Urothelium cell line (cell line): ENCODE measurements at regions not wholly inside any gene's neighbourhood (a gene's known extent, or its start where the extent isn't known, plus 50 kb on each side); places are given as distances from the start of the nearest gene placed in this dataset.
A peak's percentile ranks its signal among the peaks of the same experiment; 100 is the strongest.

ENCODE experiments used
- DNase-seq: peaks from one replicate; pipeline ENCODE4 v3.0.0; 2011; ENCODE audit warnings: low spot score, mixed read lengths
- FAIRE-seq: peaks from 2 replicates; lab custom pipeline; 2011; peaks lifted over from hg19 to GRCh38; lab: Jason Lieb, UNC

DNA sequence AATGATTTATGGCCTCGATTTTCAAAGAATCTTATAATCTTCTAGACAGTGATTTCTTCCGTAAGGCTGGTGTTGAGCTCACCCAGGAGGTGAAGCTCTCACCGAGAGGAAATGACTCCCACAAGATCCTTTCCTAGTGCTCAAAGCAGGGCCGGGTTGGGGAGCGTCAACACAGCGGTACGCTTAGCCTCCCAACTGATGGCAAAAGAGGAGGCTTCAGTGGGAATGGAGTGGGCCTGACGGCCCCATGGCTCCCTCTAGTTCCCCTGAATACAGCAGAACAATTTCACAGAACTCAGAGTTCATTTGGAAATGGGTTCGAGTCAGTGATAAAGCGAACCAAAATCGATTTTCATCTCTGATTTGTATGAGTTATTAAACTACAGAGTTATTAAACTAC is 449.5 kb downstream of the KLF12 start:
- no peak for FAIRE-seq
- DNase-seq: no peak

DNA sequence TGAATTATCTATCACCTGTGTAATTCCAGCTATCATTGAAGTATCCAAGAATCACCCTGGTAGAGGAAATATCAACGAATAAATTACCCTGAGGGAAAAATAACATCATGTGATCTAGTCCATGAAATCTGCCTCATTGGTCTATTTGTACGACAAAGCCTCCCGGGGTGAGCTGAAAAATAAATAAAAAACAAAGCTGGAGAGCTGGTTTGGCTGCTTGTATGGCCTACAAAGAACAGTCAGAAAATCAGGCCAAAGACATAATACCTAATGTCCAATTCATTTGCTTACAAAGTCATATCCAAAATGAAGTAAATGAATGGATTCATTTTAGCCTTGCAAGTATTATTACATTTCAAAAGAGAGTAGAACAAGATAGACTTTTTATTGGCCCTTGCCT is 449.9 kb downstream of the KLF12 start:
- DNase-seq (no peak), FAIRE-seq (no peak)

DNA sequence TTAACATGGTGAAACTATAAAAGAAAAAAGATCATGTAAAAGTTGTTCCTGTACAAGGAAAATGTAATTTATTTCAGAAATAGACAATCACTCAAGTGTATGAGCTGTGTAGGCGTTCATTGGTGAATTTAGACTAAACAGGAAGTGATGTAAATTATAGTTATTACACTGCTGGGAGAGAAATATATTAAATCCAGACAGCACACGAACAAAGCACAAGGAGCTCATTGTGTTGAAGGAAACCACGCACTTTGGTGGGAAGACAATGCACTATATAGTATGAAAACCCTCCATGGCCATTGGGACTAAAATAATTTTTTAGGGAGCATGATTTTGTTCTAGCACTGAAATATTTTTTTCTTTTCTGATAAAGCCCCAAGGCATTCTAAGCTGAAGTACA is 450.5 kb downstream of the KLF12 start:
- DNase-seq: no peak
- FAIRE-seq: no peak

DNA sequence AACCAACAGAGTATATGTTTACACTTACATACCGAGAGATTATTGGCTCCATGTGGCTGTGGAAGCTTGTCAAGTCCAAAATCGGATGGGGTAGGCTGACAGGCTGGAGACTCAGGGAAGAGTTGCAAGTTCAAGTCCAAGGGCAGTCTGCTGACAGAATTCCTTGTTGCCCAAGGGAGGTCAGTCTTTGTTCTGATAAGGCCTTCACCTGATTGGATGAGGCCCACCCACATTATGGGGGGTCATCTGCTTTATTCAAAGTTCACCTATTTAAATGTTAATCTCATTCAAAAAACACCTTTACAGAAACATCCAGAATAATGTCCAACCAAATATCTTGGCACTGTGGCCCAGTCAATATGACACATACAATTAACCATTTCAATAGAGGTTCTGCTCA is 452.4 kb downstream of the KLF12 start:
- DNase-seq (no peak), FAIRE-seq (no peak)

DNA sequence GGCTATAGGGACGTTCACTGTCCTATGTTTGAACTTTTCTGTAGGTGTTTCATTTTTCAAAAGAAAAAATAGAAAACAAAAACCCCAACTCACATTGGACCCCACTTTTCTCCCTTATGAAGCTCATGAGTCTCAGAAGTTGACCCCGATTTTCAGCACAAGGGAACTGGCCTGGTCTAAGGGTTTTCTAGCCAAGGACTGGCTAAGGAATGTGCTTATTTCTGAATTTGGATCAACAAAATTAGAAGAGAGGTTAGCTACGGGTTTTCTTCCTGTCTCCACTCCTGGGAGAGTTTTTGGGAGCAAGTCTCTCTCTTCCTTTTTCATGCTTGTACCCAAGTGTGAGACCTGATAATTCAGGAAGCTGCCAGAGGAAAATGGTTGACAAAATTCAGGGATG is 453.2 kb downstream of the KLF12 start:
- FAIRE-seq: no peak
- no peak for DNase-seq

DNA sequence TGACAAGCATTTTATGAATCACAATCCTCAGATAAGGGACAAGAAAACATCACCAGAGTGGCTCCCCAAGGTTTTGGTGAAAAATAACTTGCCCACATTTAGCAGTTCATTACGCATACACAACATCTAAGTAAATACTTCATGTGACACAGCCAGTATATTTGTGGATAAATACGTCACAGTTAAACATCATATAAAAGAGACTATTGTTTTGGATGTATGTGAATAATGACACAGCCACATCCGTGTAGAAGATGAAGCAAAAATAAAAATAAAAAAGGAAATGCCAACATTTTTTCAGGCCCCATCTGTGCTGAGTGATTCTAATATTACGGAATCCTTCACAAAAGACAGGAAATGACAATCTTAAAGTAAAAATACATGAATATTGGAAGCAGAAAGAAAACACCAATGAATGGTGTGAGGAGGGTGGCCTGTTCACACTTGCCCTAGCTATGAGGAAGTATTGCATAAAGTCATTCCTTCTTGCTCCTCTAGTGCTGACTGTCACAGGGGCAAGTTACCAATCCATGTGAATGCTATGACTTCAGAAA is 457.1 kb downstream of the KLF12 start:
- DNase-seq (peak; percentile 8), FAIRE-seq (no peak)

DNA sequence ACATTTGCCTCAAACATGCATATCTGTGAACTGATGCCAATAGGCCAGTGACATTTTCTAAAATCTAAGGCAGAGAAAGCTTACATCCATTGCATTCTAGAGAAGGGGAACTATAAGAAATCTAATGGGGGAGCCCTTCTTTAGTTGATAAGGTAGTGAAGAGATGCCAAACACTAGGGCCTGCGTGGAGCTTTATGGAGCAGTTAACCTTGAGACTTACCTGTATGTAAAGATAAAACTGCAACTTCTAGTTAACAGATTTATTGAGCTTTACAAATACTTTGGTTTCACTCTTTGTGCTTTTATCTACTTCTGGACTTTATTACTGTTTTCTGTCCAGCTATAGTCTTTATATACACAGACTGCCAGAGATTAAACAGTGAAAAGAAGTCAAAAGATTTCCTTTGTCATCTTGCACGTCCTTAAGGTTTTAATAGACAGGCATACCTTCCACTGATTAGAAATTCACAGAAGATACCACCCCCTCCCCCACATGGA is 457.6 kb downstream of the KLF12 start:
- DNase-seq (no peak), FAIRE-seq (no peak)

DNA sequence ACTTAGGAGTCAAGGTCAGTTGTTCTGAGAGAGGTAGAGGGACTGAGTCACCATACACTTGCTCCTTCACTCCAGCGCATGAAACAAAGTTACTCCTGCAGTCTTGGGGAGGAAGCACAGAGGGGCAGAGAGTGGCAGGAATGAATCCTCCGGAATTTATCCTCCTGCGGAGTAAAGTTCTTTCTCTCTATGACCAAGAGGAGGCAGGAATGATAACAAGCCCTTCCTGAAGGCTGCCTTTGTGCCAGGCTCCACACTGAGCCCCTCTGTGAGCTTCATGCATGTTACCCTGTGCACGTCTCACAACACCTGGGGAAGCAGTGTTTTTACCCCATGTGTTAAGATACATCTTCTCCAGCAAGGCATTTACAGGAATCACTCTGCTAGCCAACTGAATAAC is 458.4 kb downstream of the KLF12 start:
- FAIRE-seq: no peak
- DNase-seq: no peak

DNA sequence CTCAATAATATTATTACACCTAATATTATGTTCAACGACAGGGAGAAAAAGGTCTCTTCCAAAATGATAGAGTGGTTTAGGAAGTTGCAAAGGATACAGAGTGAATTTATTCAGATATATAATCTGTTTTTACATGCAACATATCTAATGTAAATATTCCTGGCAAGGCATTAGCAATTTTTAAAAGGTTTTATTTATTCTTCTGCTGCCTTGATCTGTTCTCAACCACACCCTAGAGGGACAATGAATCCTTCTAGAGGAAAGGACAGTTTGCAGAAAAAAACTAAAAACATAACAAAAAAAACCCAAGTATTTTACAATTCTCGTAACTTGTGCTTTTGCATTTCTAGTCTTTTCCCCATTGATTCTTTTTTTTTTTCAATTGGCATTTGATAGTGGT is 459.6 kb downstream of the KLF12 start:
- DNase-seq: no peak
- no peak for FAIRE-seq

DNA sequence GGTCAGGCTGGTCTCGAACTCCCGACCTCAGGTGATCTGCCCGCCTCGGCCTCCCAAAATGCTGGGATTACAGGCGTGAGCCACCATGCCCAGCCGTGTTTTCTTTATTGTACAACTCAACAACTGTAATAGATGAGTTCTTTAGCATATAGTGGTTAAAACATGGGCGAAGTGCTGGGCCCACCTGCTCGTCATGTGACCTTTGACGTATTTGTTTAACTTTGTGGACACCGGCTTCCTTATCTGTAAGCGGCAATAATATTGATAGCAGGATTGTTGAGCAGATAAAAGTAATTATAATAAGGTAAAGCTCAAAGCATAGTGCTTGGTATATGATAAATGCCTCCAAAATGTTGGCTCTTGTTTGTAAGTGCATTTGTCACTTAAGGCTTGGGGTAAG is 460.3 kb downstream of the KLF12 start:
- FAIRE-seq: no peak
- no peak for DNase-seq

DNA sequence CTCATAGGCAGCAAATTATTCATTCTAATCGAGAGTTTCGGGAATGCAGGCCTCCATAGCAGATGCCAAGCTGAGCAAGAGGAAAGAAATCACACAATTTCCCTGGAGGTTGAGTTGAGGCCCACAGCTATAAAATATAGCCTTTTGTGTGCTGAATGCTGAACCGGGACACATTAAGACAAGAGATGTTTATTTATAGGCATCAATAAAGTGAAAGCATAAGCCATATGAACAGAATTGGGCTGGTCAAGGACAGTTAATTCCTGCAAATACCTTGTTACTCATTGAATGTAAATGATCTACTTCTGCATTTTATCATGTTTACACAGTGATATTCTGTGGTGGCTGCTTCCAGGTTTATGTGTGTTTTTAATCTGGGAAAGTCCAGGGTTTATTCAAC is 461.7 kb downstream of the KLF12 start:
- no peak for FAIRE-seq

DNA sequence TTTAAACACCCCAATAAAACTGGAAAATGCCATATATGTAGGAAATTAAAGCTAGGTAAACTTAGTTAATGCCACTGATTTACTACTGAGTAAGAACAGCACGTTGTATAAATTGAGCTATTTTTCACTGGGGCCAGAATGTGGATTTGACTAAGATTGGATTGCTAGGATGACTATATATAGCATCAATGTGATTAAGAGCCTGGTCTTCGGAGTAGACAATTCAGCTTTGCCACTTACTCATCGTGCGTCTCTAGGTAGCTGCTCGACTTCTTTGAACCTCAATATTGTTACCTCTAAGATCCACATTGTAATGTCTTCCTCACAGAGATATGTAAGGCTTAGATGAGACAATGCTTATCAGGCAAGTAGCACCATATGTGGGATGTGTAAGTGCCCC is 462.5 kb downstream of the KLF12 start:
- DNase-seq: no peak
- FAIRE-seq: no peak

More for the DNA sequence above, 461.7 kb downstream of the KLF12 start:
- DNase-seq: no peak

DNA sequence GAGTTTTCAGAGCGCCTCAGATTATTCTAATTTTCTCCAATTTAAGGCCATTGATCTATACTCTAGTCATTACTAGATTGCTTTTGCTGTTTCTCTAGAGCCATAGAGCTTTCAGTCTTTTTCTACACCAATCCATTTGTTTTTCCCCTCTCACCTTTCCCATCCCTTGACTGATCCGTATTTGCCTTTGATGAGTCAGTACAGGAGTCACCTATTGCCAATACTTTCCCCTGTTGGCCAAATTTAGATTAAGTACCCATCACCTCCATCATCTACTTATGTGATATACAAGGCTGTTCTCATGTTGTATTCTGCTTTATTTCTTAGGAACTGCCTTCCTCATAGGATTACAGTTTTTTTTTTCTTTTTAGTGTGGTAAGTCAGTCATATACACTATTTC is 463.2 kb downstream of the KLF12 start:
- DNase-seq (no peak), FAIRE-seq (no peak)

DNA sequence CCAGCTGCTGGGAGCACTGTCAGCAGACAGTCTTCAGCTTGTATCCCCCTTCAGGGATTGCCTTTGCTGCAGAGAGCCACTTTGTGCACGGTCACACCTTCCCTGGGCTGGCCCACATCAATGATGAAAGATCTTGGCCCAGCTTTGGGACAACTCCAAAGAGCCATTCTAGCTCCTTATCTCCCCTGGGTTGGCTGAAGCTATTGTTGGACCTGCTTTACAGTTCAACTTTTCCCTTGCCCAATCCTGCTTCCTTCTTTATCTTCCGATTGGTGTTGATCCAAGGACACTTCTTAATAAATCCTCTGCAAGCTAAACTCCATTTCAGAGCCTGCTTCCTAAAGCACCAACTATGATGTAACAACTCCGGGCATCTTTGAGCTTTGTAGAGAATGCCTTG is 466.4 kb downstream of the KLF12 start:
- DNase-seq (no peak), FAIRE-seq (no peak)

DNA sequence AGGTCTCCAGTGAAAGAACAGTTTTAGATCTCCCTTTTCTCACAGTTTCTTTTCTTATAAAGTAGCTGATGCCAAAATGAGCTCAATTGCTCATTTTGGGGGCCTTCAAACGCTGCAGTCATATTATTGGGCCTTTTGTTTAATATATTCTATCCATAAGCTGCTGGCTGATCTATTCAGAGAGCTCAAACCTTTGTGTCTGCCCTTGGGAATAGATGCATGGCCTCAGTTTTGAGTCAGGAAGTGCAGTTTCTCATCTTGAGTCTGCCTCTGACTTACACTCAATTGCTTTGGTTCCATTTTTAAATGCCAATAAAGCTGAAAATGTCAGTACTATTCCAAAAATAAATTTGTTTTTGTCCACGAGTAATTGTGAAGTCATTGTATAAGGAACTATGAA is 468.9 kb downstream of the KLF12 start:
- DNase-seq: no peak
- no peak for FAIRE-seq

DNA sequence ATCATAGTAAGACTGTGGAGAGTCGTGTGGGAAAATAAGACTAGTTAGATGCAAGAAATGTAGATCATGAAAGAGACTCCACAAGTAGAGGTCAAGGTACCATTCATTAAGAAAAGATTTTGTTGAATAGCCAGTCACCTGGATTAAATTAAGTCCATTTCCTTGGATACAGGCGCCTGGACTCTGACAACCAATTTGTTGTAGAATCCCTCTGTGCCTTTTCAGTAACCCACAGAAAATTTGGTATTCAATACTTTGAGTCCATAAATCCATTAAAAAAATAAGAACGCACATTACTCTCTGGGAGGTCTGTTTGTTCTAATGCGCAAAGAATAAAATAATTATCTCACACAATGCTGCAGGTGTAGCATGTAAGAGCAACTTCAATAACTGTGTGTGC is 469.4 kb downstream of the KLF12 start:
- no peak for FAIRE-seq
- no peak for DNase-seq

DNA sequence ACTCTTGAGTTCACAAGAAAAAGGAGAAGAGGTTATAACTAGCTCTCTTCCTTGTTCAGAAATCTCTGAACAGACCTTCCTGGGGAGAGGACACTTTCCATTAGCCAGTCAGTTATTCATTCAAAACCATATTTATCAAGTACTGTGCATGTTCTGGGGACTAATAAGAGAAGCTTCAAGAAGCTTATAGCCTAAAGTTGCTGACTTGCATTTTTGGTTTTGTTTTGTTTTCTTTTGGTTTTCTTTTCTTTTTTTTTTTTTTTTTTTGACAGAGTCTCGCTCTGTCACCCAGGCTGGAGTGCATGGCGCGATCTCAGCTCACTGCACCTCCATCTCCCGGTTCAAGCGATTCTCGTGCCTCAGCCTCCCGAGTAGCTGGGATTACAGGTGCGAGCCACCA is 471.4 kb downstream of the KLF12 start:
- DNase-seq: no peak
- FAIRE-seq: no peak

DNA sequence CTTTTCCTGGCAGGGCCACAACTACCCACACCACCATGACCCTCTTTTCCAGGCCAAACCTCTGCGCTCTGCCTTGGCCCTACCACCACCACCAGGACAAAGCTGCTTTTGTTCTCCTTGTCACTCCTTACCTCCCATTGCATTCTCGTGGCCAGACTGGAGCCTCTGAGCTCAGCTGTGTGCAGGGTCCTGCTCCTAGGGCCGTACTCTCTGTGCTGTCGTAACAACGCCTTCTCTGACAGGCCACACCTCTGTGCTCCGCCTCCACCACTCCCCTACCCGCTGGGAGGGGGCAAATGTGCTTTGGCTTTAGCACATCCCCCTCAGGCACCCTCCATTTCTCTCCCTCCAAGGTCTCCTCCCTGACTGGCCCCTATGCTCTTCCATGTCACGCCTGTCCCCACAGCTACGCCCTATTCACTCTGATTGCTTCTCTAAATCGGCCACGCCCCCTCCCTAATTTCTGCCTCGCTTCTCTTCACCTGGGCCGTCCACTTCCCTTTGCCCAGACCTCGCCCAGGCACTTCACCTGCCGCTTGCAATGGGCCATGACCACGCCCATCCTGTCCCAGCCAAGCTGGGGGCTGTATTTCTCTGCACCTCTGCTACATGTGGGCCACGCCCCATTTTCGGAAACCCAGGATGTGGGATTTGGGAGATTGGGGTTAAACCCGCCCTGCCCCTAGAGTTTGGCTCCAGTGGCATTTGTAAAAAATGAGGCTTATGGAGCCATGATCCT is 472.3 kb downstream of the KLF12 start:
- FAIRE-seq (no peak), DNase-seq (no peak)

DNA sequence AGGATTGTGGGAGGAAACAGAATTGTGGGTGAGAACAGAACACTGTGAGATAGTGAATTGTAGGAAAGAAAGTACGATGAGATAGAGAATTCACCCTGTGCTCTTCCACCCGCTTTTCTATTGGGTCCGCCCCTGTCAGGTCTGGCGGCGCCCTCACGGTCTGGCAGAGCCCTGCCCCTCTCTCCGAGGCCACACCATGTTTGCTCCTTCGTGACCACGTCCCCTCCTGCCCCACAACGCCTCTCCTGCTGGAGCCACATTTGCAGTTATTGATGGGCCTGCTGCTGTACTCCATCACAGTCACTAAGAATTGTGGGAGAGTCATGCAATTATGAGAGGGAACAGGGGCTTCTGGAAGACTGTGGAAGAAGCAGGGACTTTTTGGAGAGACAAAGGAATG is 473.1 kb downstream of the KLF12 start:
- FAIRE-seq (no peak), DNase-seq (no peak)

DNA sequence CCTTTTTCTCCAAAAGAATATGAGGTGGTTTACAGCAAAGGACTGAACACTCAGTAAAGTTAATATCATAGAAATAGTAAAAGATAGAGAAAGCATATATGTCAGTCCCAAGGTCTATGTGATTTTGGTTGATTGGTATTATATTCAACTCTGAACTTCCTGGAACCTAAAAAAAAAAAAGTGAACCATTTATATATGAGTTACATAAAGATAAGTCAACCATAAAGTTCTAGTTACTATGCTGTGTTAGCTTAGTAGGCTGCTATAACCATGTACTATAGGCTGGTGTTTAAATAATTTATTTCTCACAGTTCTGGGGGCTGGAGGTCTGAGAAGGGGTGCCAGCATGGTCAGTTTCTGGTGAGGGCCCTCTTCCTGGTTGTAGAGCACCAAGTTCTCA is 475.6 kb downstream of the KLF12 start:
- no peak for DNase-seq

DNA sequence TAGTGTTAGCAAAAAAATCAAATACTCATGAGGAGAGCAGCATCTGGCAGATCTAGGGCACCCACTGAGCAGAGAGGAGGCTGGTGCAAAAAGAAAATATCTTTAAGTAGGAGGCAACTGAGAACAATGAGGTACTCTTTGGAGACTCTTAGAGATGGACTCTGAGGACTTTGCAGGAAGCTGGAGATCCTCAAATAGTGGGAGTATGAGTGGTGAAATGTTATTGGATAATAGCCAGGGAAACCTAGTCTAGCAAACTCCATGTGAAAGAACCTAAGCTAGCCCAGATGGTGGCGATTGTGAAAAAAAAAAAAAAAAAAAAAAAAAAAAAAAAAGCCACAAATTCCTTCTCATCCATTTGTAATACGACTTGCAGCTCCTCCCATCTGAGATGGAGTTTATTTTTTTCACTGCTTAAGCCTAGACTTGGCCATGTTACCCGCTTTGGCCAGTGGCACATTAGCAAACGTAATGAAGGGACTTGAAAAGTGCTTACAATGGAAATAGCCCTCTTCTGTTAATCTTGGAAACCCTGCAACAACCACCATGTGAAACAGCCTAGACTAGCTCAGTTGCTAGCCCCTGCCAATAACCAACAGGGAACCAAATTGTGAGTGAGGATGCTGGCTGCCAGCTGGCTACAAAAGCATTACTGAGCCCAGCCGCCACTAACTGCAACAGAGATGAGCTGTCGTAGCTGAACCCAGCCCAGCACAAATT is 476.2 kb downstream of the KLF12 start:
- DNase-seq (no peak), FAIRE-seq (no peak)

More for the DNA sequence above, 475.6 kb downstream of the KLF12 start:
- no peak for FAIRE-seq

DNA sequence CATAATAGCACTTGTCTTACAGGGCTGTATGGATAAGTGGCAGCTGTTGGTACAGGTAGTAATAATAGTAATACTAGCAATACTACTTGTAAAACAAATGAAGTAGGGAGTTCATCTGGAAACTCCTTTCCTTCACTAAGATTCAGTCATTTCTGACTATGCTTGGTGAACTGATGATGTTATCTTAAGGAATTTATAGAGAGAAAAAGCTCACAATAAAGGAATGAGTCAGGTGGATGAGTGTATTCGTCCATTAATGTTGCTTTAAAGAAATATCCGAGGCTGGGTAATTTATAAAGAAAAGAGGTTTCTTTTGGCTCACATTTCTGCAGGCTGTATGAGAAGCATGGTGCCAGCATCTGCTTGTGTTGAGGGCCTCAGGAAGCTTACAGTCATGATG is 477.3 kb downstream of the KLF12 start:
- DNase-seq (no peak), FAIRE-seq (no peak)
